ENCODE measurements at regions not wholly inside any gene's neighbourhood (a gene's known extent, or its start where the extent isn't known, plus 50 kb on each side); places are given as distances from the start of the nearest gene placed in this dataset.

DNA sequence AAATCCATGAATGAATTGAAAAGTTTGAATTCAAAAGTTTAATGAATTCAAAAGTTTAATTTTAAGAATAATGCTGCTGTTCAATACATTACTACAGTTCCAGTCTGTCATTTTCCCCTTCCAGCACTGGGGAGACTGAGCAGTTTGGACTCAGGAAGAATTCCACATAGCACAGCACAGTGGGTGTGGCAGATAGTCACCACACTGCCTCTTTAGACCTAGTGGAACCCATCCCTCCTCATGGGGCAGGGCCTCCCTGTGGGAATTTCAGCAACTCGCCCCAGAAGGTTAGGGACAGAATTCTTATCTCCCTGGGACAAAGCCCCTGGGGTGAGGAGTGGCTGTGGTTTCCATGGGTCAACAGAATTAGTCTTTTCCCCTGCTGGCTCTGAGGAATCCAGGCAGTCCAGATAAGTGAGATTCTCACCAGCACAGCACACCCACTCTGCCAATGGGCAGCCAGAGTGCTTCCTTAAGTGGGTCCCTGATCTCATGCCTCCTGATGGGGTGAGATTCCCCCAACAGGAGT lies 442.0 kb upstream of the SYT4 start:
- TF ChIP-seq POLR2AphosphoS5 (IDR thresholded peaks at IDR 0.05) = no peak
- TF ChIP-seq, protein P1, sequence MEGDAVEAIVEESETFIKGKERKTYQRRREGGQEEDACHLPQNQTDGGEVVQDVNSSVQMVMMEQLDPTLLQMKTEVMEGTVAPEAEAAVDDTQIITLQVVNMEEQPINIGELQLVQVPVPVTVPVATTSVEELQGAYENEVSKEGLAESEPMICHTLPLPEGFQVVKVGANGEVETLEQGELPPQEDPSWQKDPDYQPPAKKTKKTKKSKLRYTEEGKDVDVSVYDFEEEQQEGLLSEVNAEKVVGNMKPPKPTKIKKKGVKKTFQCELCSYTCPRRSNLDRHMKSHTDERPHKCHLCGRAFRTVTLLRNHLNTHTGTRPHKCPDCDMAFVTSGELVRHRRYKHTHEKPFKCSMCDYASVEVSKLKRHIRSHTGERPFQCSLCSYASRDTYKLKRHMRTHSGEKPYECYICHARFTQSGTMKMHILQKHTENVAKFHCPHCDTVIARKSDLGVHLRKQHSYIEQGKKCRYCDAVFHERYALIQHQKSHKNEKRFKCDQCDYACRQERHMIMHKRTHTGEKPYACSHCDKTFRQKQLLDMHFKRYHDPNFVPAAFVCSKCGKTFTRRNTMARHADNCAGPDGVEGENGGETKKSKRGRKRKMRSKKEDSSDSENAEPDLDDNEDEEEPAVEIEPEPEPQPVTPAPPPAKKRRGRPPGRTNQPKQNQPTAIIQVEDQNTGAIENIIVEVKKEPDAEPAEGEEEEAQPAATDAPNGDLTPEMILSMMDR (IDR thresholded peaks at IDR 0.05) = no peak
- no peak for TF ChIP-seq POLR2A (IDR thresholded peaks at IDR 0.05)
- TF ChIP-seq EP300 (IDR thresholded peaks at IDR 0.05) = no peak
